Vagina (tissue), 2 donors: ENCODE measurements at regions not wholly inside any gene's neighbourhood (a gene's known extent, or its start where the extent isn't known, plus 50 kb on each side); places are given as distances from the start of the nearest gene placed in this dataset.

Source experiments
- DNase-seq, 2 donors: peaks; one replicate each; pipeline ENCODE4 v3.0.0-alpha.2; 2017; ENCODE audit errors: extremely low spot score in 2 of 2
- H3K27ac ChIP-seq: fragments of 200-600 bp; sonication (generic); one replicate; pipeline ENCODE4 v1.5.1; 2019
- H3K27me3 ChIP-seq: fragments of 200-600 bp; sonication (generic); one replicate; pipeline ENCODE4 v1.5.1; 2019
- H3K36me3 ChIP-seq, 2 donors: fragments of 200-600 bp; sonication (generic); one replicate each; pipeline ENCODE4 v1.5.1; 2017 to 2019
- H3K4me1 ChIP-seq: fragments of 200-600 bp; sonication (generic); one replicate; pipeline ENCODE4 v1.5.1; 2019
- H3K4me3 ChIP-seq, 2 donors: fragments of 200-600 bp; sonication (generic); 1 replicate in 1 of 2; 2 replicates in 1 of 2; pipeline ENCODE4 v1.5.1; 2016 to 2019
- H3K9me3 ChIP-seq: fragments of 200-600 bp; sonication (generic); one replicate; pipeline ENCODE4 v1.5.1; 2019
- POLR2A ChIP-seq, 2 donors: fragments of 450-650 bp; IDR thresholded peaks; one replicate each; pipeline ENCODE4 v1.6.1; 2017; ENCODE audit warnings: antibody characterized with exemption in 2 of 2, mild to moderate bottlenecking in 2 of 2, moderate library complexity in 2 of 2
- POLR2AphosphoS5 ChIP-seq, 2 donors: sonication (generic); formaldehyde crosslinking; IDR thresholded peaks; one replicate each; pipeline ENCODE4 v1.9.0; 2017; ENCODE audit warnings: antibody characterized with exemption in 2 of 2, mild to moderate bottlenecking in 2 of 2, low read depth in 1 of 2; ENCODE audit not compliant: insufficient read depth in 1 of 2
- intact Hi-C: fragments of 100-400 bp; cut with DNase I; formaldehyde crosslinking; loops from one replicate; pipeline ENCODE4 v1.15.1; 2023
- TF ChIP-seq, protein P1 (sequence below), 3 experiments: fragments of 450-650 bp in 2 of 3; fragments of 200-600 bp in 1 of 3; sonication (generic) in 1 of 3; IDR thresholded peaks; one replicate each; pipeline ENCODE4 v1.5.1; 2017 to 2019; ENCODE audit warnings: antibody characterized with exemption in 3 of 3, mild to moderate bottlenecking in 2 of 3, moderate library complexity in 2 of 3

DNA sequence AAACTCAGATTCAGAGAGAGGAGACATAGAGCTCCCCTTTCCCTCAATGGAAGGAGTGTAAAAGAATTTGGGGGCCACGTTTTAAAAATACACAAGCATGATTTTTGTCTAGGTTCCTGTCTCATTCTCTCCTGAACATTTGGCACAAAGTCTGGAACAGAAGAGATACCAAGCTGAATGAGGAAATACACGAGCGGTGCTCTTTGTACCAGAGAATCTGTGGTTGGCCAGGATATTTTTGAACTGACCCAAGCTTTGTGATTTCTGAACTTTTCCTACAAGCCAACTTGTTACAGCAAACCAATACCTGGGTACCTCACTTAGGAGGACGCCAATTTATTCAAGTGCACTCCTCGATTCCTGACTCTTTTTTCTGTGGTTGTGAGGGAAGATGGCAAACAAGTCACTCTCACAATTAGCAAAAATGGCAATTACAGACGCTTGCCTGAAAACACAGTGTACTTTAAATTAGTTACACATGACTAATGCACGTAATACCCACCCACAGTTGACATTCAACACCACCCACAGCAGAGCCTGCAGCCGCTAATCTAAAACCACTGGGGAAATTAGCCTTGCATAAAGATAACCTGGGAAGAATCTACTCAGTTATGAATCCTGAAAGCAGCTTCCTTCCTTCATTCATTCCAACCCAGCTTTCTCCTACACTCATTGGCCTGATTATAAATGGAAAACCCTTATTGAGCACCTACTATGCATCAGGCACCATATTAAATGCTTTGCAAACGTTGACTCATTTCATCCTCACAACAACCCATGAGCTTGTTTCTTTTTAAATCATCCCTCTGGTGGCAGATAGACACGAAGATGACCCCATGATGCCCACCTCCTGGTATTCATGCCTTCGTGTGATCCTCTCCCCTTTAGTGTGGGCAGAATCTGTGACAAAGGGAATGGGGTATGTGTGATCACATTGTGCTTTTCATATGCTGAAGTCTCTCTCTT lies 293.5 kb downstream of the KBTBD8 start:
- TF ChIP-seq POLR2AphosphoS5 (IDR thresholded peaks at IDR 0.05; ENCODE audit: insufficient read depth in 1 of 2, low read depth in 1 of 2) (no peak), POLR2A (IDR thresholded peaks at IDR 0.05) (no peak)
- TF ChIP-seq, protein P1, sequence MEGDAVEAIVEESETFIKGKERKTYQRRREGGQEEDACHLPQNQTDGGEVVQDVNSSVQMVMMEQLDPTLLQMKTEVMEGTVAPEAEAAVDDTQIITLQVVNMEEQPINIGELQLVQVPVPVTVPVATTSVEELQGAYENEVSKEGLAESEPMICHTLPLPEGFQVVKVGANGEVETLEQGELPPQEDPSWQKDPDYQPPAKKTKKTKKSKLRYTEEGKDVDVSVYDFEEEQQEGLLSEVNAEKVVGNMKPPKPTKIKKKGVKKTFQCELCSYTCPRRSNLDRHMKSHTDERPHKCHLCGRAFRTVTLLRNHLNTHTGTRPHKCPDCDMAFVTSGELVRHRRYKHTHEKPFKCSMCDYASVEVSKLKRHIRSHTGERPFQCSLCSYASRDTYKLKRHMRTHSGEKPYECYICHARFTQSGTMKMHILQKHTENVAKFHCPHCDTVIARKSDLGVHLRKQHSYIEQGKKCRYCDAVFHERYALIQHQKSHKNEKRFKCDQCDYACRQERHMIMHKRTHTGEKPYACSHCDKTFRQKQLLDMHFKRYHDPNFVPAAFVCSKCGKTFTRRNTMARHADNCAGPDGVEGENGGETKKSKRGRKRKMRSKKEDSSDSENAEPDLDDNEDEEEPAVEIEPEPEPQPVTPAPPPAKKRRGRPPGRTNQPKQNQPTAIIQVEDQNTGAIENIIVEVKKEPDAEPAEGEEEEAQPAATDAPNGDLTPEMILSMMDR (IDR thresholded peaks at IDR 0.05) = no peak
- Histone ChIP-seq H3K4me3 (no peak overlapping the region), H3K27me3 (no peaks in the 10 kb centered on the region), H3K9me3 (no peaks in the 10 kb centered on the region), H3K4me1 (no peaks in the 10 kb centered on the region), H3K36me3 (no peaks in the 10 kb centered on the region), H3K27ac (no peak overlapping the region)
- intact Hi-C loops = no loop called here
- DNase-seq = no peak

DNA sequence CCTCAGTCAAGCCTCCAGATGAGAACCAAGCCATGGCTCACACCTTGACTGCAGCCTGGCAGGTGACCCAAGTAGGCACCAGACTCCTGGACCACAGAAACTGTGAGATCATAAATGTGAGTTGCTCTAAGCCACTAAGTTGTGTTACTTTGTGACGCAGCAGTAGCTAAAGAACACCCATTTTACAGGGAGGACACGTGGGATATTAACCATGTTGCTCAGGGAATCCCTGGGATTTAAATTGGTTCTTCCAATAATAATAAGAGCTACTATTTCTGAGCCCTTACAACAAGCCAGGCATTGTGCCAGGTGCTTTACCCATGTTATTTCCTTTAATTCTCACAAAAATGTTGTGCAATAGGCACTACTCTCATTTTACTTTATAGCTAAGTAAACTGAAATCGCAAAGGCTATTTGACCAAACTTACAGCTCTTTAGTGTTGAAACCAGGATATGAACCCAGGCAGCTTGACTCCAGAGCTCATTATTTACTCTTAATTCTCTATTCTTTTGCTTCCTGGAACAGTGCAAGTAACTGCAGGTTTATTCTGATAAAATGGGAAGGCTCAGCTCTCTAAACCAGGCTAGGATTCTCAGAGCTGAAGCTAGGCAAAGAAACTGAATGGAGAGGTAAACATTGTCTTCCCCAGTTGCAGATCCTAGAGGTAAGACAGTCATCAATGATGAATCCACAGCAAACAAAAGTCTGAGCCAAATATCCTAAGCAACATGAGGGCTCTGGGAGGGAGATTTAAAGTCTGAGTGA lies 294.4 kb downstream of the KBTBD8 start:
- no peaks in the 10 kb centered on the region for H3K36me3 ChIP-seq
- H3K9me3 ChIP-seq = no peaks in the 10 kb centered on the region
- no peak for DNase-seq
- H3K4me3 ChIP-seq = no peak overlapping the region
- no peaks in the 10 kb centered on the region for H3K4me1 ChIP-seq
- intact Hi-C loops = no loop called here
- TF ChIP-seq, protein P1 (IDR thresholded peaks at IDR 0.05) = no peak
- TF ChIP-seq POLR2A (IDR thresholded peaks at IDR 0.05) = no peak
- no peak for TF ChIP-seq POLR2AphosphoS5 (IDR thresholded peaks at IDR 0.05; ENCODE audit: insufficient read depth in 1 of 2, low read depth in 1 of 2)
- no peak overlapping the region for H3K27ac ChIP-seq
- no peaks in the 10 kb centered on the region for H3K27me3 ChIP-seq

DNA sequence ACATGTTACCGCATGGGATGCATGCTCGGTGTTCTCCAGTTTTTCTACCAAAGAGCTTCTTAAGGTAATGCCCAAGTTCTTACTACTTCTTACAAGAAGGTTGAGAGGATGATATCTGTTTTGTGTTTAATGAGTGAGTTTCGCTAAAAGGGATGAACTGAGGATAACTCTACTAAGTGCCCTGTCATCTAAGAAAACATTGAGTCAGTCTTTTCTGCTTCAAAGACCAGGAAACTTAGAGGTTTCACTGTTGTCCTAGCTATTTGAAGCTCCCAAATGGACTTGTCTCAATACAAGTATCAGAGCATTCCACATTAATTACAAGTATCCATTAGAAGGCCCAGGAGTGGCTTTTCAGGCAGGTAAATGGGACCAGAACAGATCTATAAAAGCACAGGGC lies 296.2 kb downstream of the KBTBD8 start:
- Histone ChIP-seq H3K27ac (no peak overlapping the region), H3K27me3 (no peaks in the 10 kb centered on the region), H3K4me1 (no peaks in the 10 kb centered on the region), H3K9me3 (no peaks in the 10 kb centered on the region), H3K4me3 (no peak overlapping the region), H3K36me3 (no peaks in the 10 kb centered on the region)
- intact Hi-C loops = no loop called here
- TF ChIP-seq, protein P1 (IDR thresholded peaks at IDR 0.05) = no peak
- TF ChIP-seq POLR2A (IDR thresholded peaks at IDR 0.05) = no peak
- TF ChIP-seq POLR2AphosphoS5 (IDR thresholded peaks at IDR 0.05; ENCODE audit: insufficient read depth in 1 of 2, low read depth in 1 of 2) = no peak
- DNase-seq = no peak

DNA sequence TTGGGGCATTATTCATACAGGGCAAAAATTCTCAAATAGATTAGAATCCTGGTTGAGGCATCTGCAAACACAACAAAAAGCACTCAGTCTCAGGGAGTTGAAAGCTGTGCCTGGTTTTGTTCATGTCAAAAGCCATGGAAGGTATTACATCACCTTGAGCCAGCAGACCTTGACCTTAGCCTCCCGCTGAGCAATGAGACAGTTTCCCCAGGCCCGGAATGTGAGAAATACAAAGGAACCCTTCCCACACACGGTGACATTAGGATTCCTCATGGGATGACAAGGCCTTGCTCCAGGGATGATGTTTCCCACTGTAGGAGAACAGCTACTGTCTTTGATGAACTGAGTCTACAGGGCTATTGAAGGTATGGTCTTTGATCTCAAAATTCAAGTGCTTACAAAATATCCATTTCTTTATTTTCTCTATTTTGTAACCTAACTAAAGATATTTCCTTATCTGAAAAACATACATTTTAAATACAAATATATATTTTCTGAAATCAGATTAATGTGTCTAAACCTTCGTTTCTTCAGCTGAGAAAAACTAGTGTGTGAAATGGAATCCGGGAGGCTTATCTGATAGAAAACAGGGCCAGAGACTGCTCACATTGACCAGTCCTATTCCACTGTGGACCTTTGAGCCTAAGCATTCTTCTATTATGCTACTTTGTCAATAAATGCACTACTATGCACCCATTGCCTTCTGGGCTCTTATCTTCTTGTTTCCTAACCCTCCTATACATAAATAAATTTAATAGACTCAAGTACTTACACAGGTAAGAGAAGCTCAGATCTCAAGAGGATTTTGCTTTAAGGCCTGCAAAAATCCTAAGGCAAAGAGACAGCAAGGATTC lies 298.2 kb downstream of the KBTBD8 start:
- DNase-seq = no peak
- Histone ChIP-seq H3K4me3 (no peak overlapping the region), H3K36me3 (no peaks in the 10 kb centered on the region), H3K27me3 (no peaks in the 10 kb centered on the region), H3K4me1 (no peaks in the 10 kb centered on the region), H3K9me3 (no peaks in the 10 kb centered on the region), H3K27ac (no peak overlapping the region)
- TF ChIP-seq POLR2A (IDR thresholded peaks at IDR 0.05) = no peak
- TF ChIP-seq, protein P1 (IDR thresholded peaks at IDR 0.05) = no peak
- intact Hi-C loops = no loop called here
